ENCODE measurements at regions not wholly inside any gene's neighbourhood (a gene's known extent, or its start where the extent isn't known, plus 50 kb on each side); places are given as distances from the start of the nearest gene placed in this dataset.

DNA sequence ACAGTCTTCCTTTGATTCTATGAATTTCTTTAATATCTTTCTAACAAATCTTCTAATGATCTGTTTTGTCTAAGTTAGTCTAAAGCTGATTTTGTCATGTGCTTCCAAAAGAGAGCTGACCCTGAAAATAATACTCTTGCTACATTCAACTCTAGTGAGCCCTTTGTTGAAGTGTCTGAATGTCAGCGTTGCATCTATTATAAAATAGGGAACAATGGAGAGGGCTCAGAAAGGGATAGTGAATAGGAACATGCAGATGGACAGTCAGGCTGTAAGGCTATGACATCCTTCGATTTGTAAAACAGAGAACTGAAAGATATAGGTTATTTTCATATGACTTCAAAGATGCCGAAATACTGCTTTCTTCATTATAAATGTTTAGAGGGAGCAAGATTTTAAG, 304.5 kb downstream of the GALC start:
- H3K27me3 ChIP-seq (ENCODE audit: control insufficient read depth, insufficient read depth, low read length) = no peaks in the 10 kb centered on the region
- H3K4me3 ChIP-seq (ENCODE audit: low read length) = no peak overlapping the region
- no peaks in the 10 kb centered on the region for H3K4me1 Mint-ChIP-seq
- H3K4me1 ChIP-seq (ENCODE audit: control insufficient read depth, insufficient read depth, low read length) = no peaks in the 10 kb centered on the region
- TF ChIP-seq, protein P1, sequence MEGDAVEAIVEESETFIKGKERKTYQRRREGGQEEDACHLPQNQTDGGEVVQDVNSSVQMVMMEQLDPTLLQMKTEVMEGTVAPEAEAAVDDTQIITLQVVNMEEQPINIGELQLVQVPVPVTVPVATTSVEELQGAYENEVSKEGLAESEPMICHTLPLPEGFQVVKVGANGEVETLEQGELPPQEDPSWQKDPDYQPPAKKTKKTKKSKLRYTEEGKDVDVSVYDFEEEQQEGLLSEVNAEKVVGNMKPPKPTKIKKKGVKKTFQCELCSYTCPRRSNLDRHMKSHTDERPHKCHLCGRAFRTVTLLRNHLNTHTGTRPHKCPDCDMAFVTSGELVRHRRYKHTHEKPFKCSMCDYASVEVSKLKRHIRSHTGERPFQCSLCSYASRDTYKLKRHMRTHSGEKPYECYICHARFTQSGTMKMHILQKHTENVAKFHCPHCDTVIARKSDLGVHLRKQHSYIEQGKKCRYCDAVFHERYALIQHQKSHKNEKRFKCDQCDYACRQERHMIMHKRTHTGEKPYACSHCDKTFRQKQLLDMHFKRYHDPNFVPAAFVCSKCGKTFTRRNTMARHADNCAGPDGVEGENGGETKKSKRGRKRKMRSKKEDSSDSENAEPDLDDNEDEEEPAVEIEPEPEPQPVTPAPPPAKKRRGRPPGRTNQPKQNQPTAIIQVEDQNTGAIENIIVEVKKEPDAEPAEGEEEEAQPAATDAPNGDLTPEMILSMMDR (IDR thresholded peaks at IDR 0.05) = no peak
- no peaks in the 10 kb centered on the region for H3K27me3 Mint-ChIP-seq (ENCODE audit: low read depth in 2 of 2)
- H3K27ac ChIP-seq (ENCODE audit: low read length) = no peak overlapping the region
- H3K36me3 Mint-ChIP-seq = no peaks in the 10 kb centered on the region
- no peaks in the 10 kb centered on the region for H3K36me3 ChIP-seq (ENCODE audit: control insufficient read depth, insufficient read depth, low read length)
- H3K4me3 Mint-ChIP-seq = no peak overlapping the region
- no peaks in the 10 kb centered on the region for H3K9me3 ChIP-seq (ENCODE audit: control insufficient read depth, insufficient read depth, low read length)
- intact Hi-C loops (cut with micrococcal nuclease) = no loop called here
- ATAC-seq (no peak), DNase-seq (no peak)
- H3K27ac Mint-ChIP-seq = no peak overlapping the region
- 72% methylated on average over 2 of the region's 3 CpGs for WGBS (ENCODE audit: insufficient coverage)
- H3K9me3 Mint-ChIP-seq = peaks cover 0 to 3% of the 10 kb centered on the region in 2 donors

DNA sequence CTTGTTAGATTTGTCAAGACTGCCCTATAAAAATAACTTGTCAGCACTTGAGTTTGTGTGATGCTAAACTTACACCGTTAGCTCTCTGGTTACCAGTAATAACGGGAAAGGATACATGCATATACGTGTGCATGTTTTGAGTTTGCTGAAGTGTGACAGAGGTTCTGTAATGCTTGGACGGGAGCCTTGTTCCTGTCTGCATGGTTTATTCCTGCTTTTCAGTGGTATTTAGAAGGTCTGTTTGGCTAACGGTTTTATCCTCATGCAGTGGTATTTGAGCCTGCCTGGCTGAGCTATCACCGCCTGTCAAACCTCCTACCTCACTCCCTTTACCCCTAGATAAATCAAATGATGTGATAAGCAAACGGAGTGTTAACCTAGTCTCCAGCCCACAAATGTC, 305.6 kb downstream of the GALC start:
- intact Hi-C loops (cut with micrococcal nuclease) = no loop called here
- no peak overlapping the region for H3K4me3 ChIP-seq (ENCODE audit: low read length)
- H3K27ac ChIP-seq (ENCODE audit: low read length) = no peak overlapping the region
- Mint-ChIP-seq H3K36me3 (no peaks in the 10 kb centered on the region), H3K27me3 (ENCODE audit: low read depth in 2 of 2) (no peaks in the 10 kb centered on the region), H3K27ac (no peak overlapping the region), H3K4me1 (no peaks in the 10 kb centered on the region), H3K9me3 (peaks cover 2 to 6% of the 10 kb centered on the region in 2 donors), H3K4me3 (no peak overlapping the region)
- H3K27me3 ChIP-seq (ENCODE audit: control insufficient read depth, insufficient read depth, low read length) = no peaks in the 10 kb centered on the region
- no peaks in the 10 kb centered on the region for H3K4me1 ChIP-seq (ENCODE audit: control insufficient read depth, insufficient read depth, low read length)
- no peaks in the 10 kb centered on the region for H3K9me3 ChIP-seq (ENCODE audit: control insufficient read depth, insufficient read depth, low read length)
- WGBS (ENCODE audit: insufficient coverage) = 73% methylated on average over 7 of the region's 7 CpGs
- TF ChIP-seq, protein P1 (IDR thresholded peaks at IDR 0.05) = no peak
- no peak for ATAC-seq
- DNase-seq = no peak
- H3K36me3 ChIP-seq (ENCODE audit: control insufficient read depth, insufficient read depth, low read length) = no peaks in the 10 kb centered on the region

DNA sequence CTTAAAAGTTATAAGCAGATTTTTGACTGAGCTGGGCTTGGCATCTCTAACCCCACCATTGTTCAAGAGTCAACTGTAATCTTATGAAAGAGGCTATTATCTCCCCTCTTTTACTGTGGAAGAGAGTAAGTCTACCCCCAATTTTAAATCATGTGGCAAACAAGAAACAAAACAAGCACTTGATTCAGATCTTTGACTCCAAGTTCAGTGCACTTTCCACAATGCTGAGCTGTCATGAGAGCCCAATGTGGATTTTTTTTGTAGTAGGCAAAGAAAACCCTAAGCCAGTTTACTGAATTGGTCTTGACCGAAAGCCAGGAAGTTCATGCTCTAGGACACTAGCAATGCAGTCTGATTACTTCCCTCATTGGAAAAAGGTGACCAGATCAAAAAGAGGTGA, 306.2 kb downstream of the GALC start:
- Mint-ChIP-seq H3K4me3 (no peak overlapping the region), H3K4me1 (no peaks in the 10 kb centered on the region), H3K36me3 (no peaks in the 10 kb centered on the region), H3K27ac (no peak overlapping the region), H3K9me3 (peaks cover 2 to 6% of the 10 kb centered on the region in 2 donors), H3K27me3 (ENCODE audit: low read depth in 2 of 2) (no peaks in the 10 kb centered on the region)
- H3K9me3 ChIP-seq (ENCODE audit: control insufficient read depth, insufficient read depth, low read length) = no peaks in the 10 kb centered on the region
- 88% methylated on average over 1 of the region's 1 CpG for WGBS (ENCODE audit: insufficient coverage)
- TF ChIP-seq, protein P1 (IDR thresholded peaks at IDR 0.05) = no peak
- H3K27ac ChIP-seq (ENCODE audit: low read length) = no peak overlapping the region
- no peak for ATAC-seq
- no peaks in the 10 kb centered on the region for H3K36me3 ChIP-seq (ENCODE audit: control insufficient read depth, insufficient read depth, low read length)
- no peak overlapping the region for H3K4me3 ChIP-seq (ENCODE audit: low read length)
- H3K27me3 ChIP-seq (ENCODE audit: control insufficient read depth, insufficient read depth, low read length) = no peaks in the 10 kb centered on the region
- intact Hi-C loops (cut with micrococcal nuclease) = no loop called here
- no peak for DNase-seq
- H3K4me1 ChIP-seq (ENCODE audit: control insufficient read depth, insufficient read depth, low read length) = no peaks in the 10 kb centered on the region

DNA sequence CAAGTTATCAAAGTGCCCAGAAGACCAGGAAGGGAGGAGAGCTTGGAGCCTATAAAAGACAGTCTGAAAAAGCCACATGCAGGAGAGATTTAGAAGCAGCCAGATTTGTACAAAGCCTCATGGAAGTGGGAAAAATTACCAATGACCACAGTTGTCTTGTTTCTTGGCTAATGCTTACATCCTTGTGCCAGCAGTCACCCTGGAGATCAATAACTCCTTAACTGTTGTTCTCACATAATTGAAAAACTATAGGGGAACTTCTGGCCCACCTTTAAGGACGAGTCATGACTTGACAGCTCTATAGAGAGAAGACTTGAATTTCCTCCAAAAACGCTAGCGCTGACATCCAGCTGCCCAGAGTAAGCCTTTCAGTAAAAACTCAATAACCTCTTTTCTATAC, 313.1 kb downstream of the GALC start:
- ATAC-seq = no peak
- TF ChIP-seq, protein P1 (IDR thresholded peaks at IDR 0.05) = no peak
- Histone ChIP-seq H3K4me1 (ENCODE audit: control insufficient read depth, insufficient read depth, low read length) (no peaks in the 10 kb centered on the region), H3K36me3 (ENCODE audit: control insufficient read depth, insufficient read depth, low read length) (no peaks in the 10 kb centered on the region), H3K4me3 (ENCODE audit: low read length) (no peak overlapping the region), H3K27me3 (ENCODE audit: control insufficient read depth, insufficient read depth, low read length) (no peaks in the 10 kb centered on the region), H3K27ac (ENCODE audit: low read length) (no peak overlapping the region), H3K9me3 (ENCODE audit: control insufficient read depth, insufficient read depth, low read length) (no peaks in the 10 kb centered on the region)
- no peak overlapping the region for H3K27ac Mint-ChIP-seq
- no peaks in the 10 kb centered on the region for H3K27me3 Mint-ChIP-seq (ENCODE audit: low read depth in 2 of 2)
- H3K4me3 Mint-ChIP-seq = no peak overlapping the region
- H3K4me1 Mint-ChIP-seq = no peaks in the 10 kb centered on the region
- peaks cover 8 to 11% of the 10 kb centered on the region in 2 donors for H3K9me3 Mint-ChIP-seq
- DNase-seq = no peak
- intact Hi-C loops (cut with micrococcal nuclease) = no loop called here
- WGBS (ENCODE audit: insufficient coverage) = 67% methylated on average over 3 of the region's 3 CpGs
- no peaks in the 10 kb centered on the region for H3K36me3 Mint-ChIP-seq
